Upper lobe of left lung (tissue), 6 donors: ENCODE measurements at regions not wholly inside any gene's neighbourhood (a gene's known extent, or its start where the extent isn't known, plus 50 kb on each side); places are given as distances from the start of the nearest gene placed in this dataset.
"Not testable (repeated sequence)": the region's sequence is repeated elsewhere in the genome, so short reads cannot be mapped to it uniquely, and the experiment has no call there.

ENCODE experiments used
- ATAC-seq, 2 donors: fragments of 200-7000 bp; cut with Tn5 transposase; one replicate each; pipeline ENCODE4 v1.9.1; 2022; ENCODE audit warnings: mild to moderate bottlenecking in 2 of 2, moderate library complexity in 2 of 2; ENCODE audit not compliant: low FRiP score in 2 of 2
- DNase-seq, 2 donors: peaks; one replicate each; pipeline ENCODE4 v3.0.0-alpha.2; 2019 to 2020
- H3K27ac ChIP-seq, 4 donors: fragments of 200-600 bp; sonication (generic); one replicate each; pipeline ENCODE4 v1.5.1; 2016 to 2019
- H3K27me3 ChIP-seq, 4 donors: fragments of 200-600 bp; sonication (generic); one replicate each; pipeline ENCODE4 v1.5.1; 2017 to 2019
- H3K36me3 ChIP-seq, 4 donors: fragments of 200-600 bp; sonication (generic); one replicate each; pipeline ENCODE4 v1.5.1; 2016 to 2019
- H3K4me1 ChIP-seq, 4 donors: fragments of 200-600 bp; sonication (generic); one replicate each; pipeline ENCODE4 v1.5.1; 2018 to 2019
- H3K4me3 ChIP-seq, 4 donors: fragments of 200-600 bp; sonication (generic); one replicate each; pipeline ENCODE4 v1.5.1; 2017 to 2019; ENCODE audit warnings: mild to moderate bottlenecking in 2 of 4, moderate library complexity in 1 of 4
- H3K9me3 ChIP-seq, 4 donors: fragments of 200-600 bp; sonication (generic); one replicate each; pipeline ENCODE4 v1.5.1; 2018 to 2019
- CTCF ChIP-seq, 6 experiments: fragments of 450-650 bp in 4 of 6; fragments of 200-600 bp in 2 of 6; sonication (generic) in 2 of 6; IDR thresholded peaks; one replicate each; pipeline ENCODE4 v1.5.1; 2016 to 2019; ENCODE audit warnings: antibody characterized with exemption in 6 of 6
- EP300 ChIP-seq, 4 donors: sonication (generic); formaldehyde crosslinking; IDR thresholded peaks; one replicate each; pipeline ENCODE4 v1.5.1; 2017; ENCODE audit warnings: antibody characterized with exemption in 4 of 4, control low read depth in 2 of 4
- POLR2A ChIP-seq, 4 donors: fragments of 450-650 bp; IDR thresholded peaks; one replicate each; pipeline ENCODE4 v1.5.1; 2016 to 2017; ENCODE audit warnings: antibody characterized with exemption in 4 of 4, mild to moderate bottlenecking in 2 of 4
- POLR2AphosphoS5 ChIP-seq, 2 donors: sonication (generic); formaldehyde crosslinking; IDR thresholded peaks; one replicate each; pipeline ENCODE4 v1.5.1; 2017; ENCODE audit warnings: antibody characterized with exemption in 2 of 2
- WGBS, 2 donors: methylation state at CpG; one replicate each; pipeline ENCODE4 v1.1.5; 2017 to 2018; 5-methylcytosine and 5-hydroxymethylcytosine counted together
- donor health status: DM: no; HTN: no; CAD: no; lungs with moderate emphysema.
- donor health status: DM: no; HTN: yes; CAD: no; lungs with severe emphysema.

DNA sequence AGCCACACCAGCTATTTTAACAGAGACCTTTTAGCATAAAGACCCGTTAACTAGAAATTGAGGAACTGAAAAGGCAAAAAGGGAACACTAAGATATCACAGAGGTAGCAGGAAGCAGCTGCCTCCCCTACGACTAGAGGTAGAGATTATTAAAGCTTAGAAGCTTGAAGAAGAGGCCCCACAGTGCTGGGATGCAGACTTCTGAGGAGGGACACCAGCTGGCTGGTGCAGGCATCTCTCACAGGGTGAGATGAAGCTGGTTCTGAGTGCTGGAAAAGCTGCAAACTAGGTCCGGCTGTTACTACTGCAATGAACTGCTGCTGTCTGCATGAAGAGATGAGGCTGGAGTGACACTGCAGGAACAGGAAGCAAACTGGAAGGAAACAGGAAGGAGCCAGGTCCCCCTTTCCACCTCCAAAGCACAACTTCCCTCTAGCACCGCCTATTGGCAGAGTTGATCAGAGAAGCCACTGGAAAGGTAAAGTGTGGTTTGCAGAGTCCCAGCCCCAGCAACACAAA, 61.2 kb upstream of the MRPS9 start:
- Histone ChIP-seq H3K36me3 (no peaks in the 10 kb centered on the region), H3K9me3 (peaks cover 0 to 5% (median 2%) of the 10 kb centered on the region in 4 donors), H3K27me3 (no peaks in the 10 kb centered on the region), H3K27ac (no peak overlapping the region), H3K4me3 (no peak overlapping the region), H3K4me1 (no peaks in the 10 kb centered on the region)
- ATAC-seq, result no peak
- DNase-seq, result no peak
- WGBS, 2 donors, result 52 to 58% methylated on average over 4 of the region's 4 CpGs
- TF ChIP-seq POLR2AphosphoS5 (IDR thresholded peaks at IDR 0.05) (no peak), POLR2A (IDR thresholded peaks at IDR 0.05) (no peak), EP300 (IDR thresholded peaks at IDR 0.05) (no peak), CTCF (IDR thresholded peaks at IDR 0.05) (no peak)

- Histone ChIP-seq H3K36me3 (no peaks in the 10 kb centered on the region), H3K4me1 (no peaks in the 10 kb centered on the region), H3K27me3 (no peaks in the 10 kb centered on the region), H3K4me3 (no peak overlapping the region), H3K27ac (no peak overlapping the region), H3K9me3 (peaks cover 0 to 5% (median 2%) of the 10 kb centered on the region in 4 donors)
- 90 to 92% methylated on average over 1 of the region's 1 CpG for WGBS, 2 donors
- no peak for TF ChIP-seq POLR2AphosphoS5 (IDR thresholded peaks at IDR 0.05)
- TF ChIP-seq EP300 (IDR thresholded peaks at IDR 0.05), result no peak
- no peak for TF ChIP-seq CTCF (IDR thresholded peaks at IDR 0.05)
- TF ChIP-seq POLR2A (IDR thresholded peaks at IDR 0.05), result no peak
- DNase-seq (no peak), ATAC-seq (no peak)
Observed at GRCh38 chr2:104977958-104978357, 59.9 kb upstream of the MRPS9 start.

DNA sequence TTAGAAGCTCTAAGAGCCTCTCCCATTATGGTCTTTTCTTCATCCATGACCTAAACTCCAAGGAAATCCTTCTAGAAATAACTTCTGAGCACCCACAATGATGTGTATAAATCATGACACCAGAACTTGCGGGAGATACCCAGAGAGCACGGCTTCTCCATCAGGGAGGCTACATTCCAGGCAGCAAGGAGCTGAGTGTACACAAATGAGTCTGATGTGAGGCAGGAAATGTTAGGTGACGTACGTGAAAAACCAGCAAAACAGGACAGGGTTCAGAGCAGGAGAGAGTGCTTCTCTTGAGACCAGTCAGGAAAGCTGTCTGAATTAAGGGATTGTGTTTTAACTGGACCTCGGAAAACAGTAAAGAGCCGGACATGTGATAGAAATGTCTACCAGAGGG, 58.1 kb upstream of the MRPS9 start:
- not testable (repeated sequence) for ATAC-seq, H3K36me3 ChIP-seq, H3K27me3 ChIP-seq, H3K4me3 ChIP-seq, DNase-seq, H3K4me1 ChIP-seq, H3K27ac ChIP-seq, H3K9me3 ChIP-seq
- WGBS, 2 donors, result 54 to 74% methylated on average over 6 of the region's 6 CpGs

DNA sequence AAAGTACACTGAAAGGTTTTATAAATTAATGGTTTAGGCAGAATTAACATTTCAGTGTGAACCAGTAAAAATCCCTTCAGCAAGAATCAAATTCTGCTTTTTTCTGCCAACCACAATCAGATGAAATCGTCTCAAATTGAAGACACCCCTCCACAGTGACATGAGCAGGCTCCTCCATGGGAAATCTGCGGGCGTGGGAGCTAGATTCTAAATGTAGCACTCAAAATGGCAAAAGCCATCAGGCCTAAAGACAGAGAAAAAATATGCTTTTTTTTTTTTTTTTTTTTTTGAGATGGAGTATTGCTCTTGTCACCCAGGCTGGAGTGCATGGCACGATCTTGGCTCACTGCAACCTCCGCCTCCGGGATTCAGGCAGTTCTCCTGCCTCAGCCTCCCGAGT, 55.8 kb upstream of the MRPS9 start:
- H3K27ac ChIP-seq, result no peak overlapping the region
- DNase-seq, result no peak
- TF ChIP-seq POLR2A (IDR thresholded peaks at IDR 0.05) (no peak), POLR2AphosphoS5 (IDR thresholded peaks at IDR 0.05) (no peak), EP300 (IDR thresholded peaks at IDR 0.05) (no peak), CTCF (IDR thresholded peaks at IDR 0.05) (no peak)
- no peak overlapping the region for H3K4me3 ChIP-seq
- no peak for ATAC-seq
- H3K9me3 ChIP-seq, result peaks cover 0 to 5% (median 2%) of the 10 kb centered on the region in 4 donors
- WGBS, 2 donors, result 81 to 82% methylated on average over 7 of the region's 7 CpGs
- H3K27me3 ChIP-seq, result no peaks in the 10 kb centered on the region
- H3K36me3 ChIP-seq, result no peaks in the 10 kb centered on the region
- no peaks in the 10 kb centered on the region for H3K4me1 ChIP-seq
